Heart left ventricle (tissue), 13 donors: ENCODE measurements at regions not wholly inside any gene's neighbourhood (a gene's known extent, or its start where the extent isn't known, plus 50 kb on each side); places are given as distances from the start of the nearest gene placed in this dataset.

Experiments used
- CTCF ChIP-seq, 12 donors: fragments of 200-600 bp; sonication (generic) in 4 of 12; IDR thresholded peaks; one replicate each; pipeline versions ENCODE4 v1.5.0 to v1.8.0; 2018 to 2022; ENCODE audit warnings: antibody characterized with exemption in 12 of 12, mild to moderate bottlenecking in 5 of 12
- POLR2A ChIP-seq, 2 donors: fragments of 450-650 bp; IDR thresholded peaks; one replicate each; pipeline ENCODE4 v1.6.1; 2017; ENCODE audit warnings: antibody characterized with exemption in 2 of 2, mild to moderate bottlenecking in 2 of 2, moderate library complexity in 2 of 2
- donor health status: ischemic (EF 13 %, LVEDD 7.1; RV severe dilation, severe dysfunction).
- donor health status: DM: no; HTN: yes; CAD: no.
- donor health status: DM: no; HTN: no; CAD: no.
- donor health status: ischemic (EF 25% LVEDD 6.9; RV normal size, moderate dysfunction).
- donor health status: ischemic (EF 25% LVEDD 5.7; RV mildly dilated, moderate dysfunction).
- donor health status: ischemic (EF 35%, LVEDD 5.7; RV mildly dilated, moderate dysfunction).
- donor health status: nonischemic (EF 11% LVEDD 7.7; RV severe dilation, severe dysfunction).
- donor health status: DM: yes; HTN: yes; CAD: no.
- donor health status: PGD.
- donor health status: ischemic (EF 29% LVEDD 5.4; RV normal size, mild dysfunction).
- donor health status: nonischemic (EF 23%, LVEDD 6.1; RV moderate dilation, normal function).

GRCh38 chr3:118151164-118151563 lies 883.5 kb downstream of the IGSF11 start:
- TF ChIP-seq CTCF (IDR thresholded peaks at IDR 0.05) (no peak), POLR2A (IDR thresholded peaks at IDR 0.05) (no peak)
